Activated T-cell treated with anti-CD3 and anti-CD28 coated beads, Interleukin-2, amount 50 U/mL, for 72 hours (primary cell): ENCODE measurements at regions not wholly inside any gene's neighbourhood (a gene's known extent, or its start where the extent isn't known, plus 50 kb on each side); places are given as distances from the start of the nearest gene placed in this dataset.

Experiments used
- ATAC-seq, 2 donors: fragments of 150-1000 bp; cut with Tn5 transposase; replicated peaks in 1 of 2; 2 replicates each; pipeline ENCODE4 v1.10.0; 2021; ENCODE audit warnings: moderate library complexity in 2 of 2, mild to moderate bottlenecking in 1 of 2
- DNase-seq, 2 donors: peaks; one replicate each; pipeline ENCODE4 v3.0.0; 2021 to 2022; ENCODE audit warnings: mixed read lengths in 1 of 2
- H3K27ac Mint-ChIP-seq: one replicate; pipeline ENCODE4 v1.8.0; 2022; ENCODE audit warnings: mild to moderate bottlenecking, moderate library complexity, mixed read lengths
- H3K27me3 Mint-ChIP-seq: one replicate; pipeline ENCODE4 v1.8.0; 2022; ENCODE audit warnings: low read depth, mixed read lengths
- H3K36me3 Mint-ChIP-seq, 2 donors: one replicate each; pipeline ENCODE4 v1.8.0; 2022; ENCODE audit warnings: mixed read lengths in 2 of 2, mild to moderate bottlenecking in 1 of 2; ENCODE audit not compliant: insufficient read depth in 2 of 2
- H3K4me1 Mint-ChIP-seq: one replicate; pipeline ENCODE4 v1.8.0; 2022; ENCODE audit warnings: low read depth, mixed read lengths
- H3K4me3 Mint-ChIP-seq, 2 donors: one replicate each; pipeline ENCODE4 v1.8.0; 2022; ENCODE audit warnings: mild to moderate bottlenecking in 2 of 2, mixed read lengths in 2 of 2, moderate library complexity in 2 of 2
- H3K9me3 Mint-ChIP-seq, 2 donors: one replicate each; pipeline ENCODE4 v1.8.0; 2022; ENCODE audit warnings: mixed read lengths in 2 of 2

GRCh38 chr2:7609556-7609955 is 692.3 kb downstream of the RNF144A start:
- Mint-ChIP-seq H3K9me3 (peaks cover 0 to 4% of the 10 kb centered on the region in 2 donors), H3K36me3 (peaks cover 0 to 3% of the 10 kb centered on the region in 2 donors), H3K4me3 (peak overlapping the region; percentile 54 to 55), H3K27me3 (no peaks in the 10 kb centered on the region), H3K27ac (no peak overlapping the region), H3K4me1 (peaks cover 43% of the 10 kb centered on the region)
- no peak for ATAC-seq
- DNase-seq, result no peak

DNA sequence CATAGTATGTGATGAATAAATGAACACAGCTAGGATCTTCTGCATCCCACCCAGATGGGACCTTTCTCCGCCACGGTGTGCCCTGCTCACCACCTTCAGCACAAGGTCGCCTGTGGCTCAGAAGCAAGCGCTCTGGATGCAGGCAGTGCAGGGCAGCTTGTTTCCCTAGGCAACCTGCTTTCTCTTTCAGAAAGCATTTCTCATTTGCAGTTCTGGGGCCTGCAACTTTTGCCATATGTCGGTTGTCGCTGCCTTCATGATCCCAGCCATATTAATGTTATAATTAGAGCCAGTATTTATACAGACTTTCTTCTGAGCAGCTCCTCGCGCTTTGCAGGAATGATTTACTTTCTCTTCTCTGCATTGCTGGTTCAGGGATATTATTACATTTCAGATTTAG is 692.8 kb downstream of the RNF144A start:
- Mint-ChIP-seq H3K27me3 (no peaks in the 10 kb centered on the region), H3K4me1 (peaks cover 43% of the 10 kb centered on the region), H3K9me3 (peaks cover 0 to 4% of the 10 kb centered on the region in 2 donors), H3K36me3 (peaks cover 0 to 3% of the 10 kb centered on the region in 2 donors), H3K4me3 (peak overlapping the region; percentile 54 to 55), H3K27ac (no peak overlapping the region)
- DNase-seq, result peak in 1 of 2 donors; percentile 7
- peak in 1 of 2 donors; percentile 27 for ATAC-seq

DNA sequence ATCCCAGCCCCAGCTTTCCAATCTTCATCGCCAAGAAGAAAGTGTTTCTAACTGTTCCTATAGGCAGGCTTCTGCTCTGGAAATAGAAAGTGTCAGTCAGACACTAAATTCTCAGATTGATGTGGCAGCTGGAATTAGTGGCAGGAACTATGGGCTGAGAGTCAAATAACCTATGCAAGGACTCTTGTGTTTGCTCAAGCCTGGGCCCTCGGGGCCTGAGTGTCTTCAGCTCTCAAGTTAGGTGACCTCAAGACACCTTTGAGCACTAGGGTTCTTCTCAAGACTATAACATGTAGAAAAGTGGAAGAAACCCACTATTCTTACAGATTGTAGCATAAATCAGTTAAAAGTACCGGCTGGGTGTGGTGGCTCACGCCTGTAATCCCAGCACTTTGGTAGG is 694.5 kb downstream of the RNF144A start:
- Mint-ChIP-seq H3K4me1 (peaks cover 43% of the 10 kb centered on the region), H3K9me3 (peaks cover 0 to 4% of the 10 kb centered on the region in 2 donors), H3K27ac (no peak overlapping the region), H3K36me3 (peaks cover 0 to 3% of the 10 kb centered on the region in 2 donors), H3K27me3 (no peaks in the 10 kb centered on the region), H3K4me3 (peak overlapping the region in 1 of 2 donors; percentile 5)
- ATAC-seq, result peak in 1 of 2 donors; percentile 56
- DNase-seq, result no peak

DNA sequence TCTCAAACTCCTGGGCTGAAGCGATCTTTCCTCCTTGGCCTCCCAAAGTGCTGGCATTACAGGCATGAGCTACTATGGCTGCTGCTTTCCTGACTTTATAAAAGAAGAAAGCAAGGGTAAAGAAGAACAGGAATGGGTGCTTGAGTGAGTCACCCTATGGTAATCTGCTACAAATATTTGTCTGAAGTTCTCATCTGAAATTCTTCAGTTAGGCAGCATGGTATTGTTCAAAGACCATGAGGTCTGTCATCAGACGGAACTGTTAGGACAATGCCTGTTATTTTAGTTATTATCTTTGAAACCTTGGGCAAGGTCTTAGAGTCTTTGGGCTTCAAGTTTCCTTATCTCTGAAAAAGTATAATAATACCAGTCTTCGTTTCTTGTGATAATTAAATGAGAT is 695.8 kb downstream of the RNF144A start:
- H3K4me3 Mint-ChIP-seq, result no peak overlapping the region
- ATAC-seq (no peak), DNase-seq (no peak)
- peaks cover 0 to 2% of the 10 kb centered on the region in 2 donors for H3K9me3 Mint-ChIP-seq
- no peak overlapping the region for H3K27ac Mint-ChIP-seq
- peaks cover 33% of the 10 kb centered on the region for H3K4me1 Mint-ChIP-seq
- H3K27me3 Mint-ChIP-seq, result no peaks in the 10 kb centered on the region
- H3K36me3 Mint-ChIP-seq, result peaks cover 0 to 2% of the 10 kb centered on the region in 2 donors

- Mint-ChIP-seq H3K27me3 (no peaks in the 10 kb centered on the region), H3K9me3 (no peaks in the 10 kb centered on the region), H3K36me3 (no peaks in the 10 kb centered on the region), H3K4me1 (peaks cover 28% of the 10 kb centered on the region), H3K4me3 (no peak overlapping the region), H3K27ac (no peak overlapping the region)
- ATAC-seq, result no peak
- DNase-seq, result no peak
Observed at GRCh38 chr2:7613831-7614230, 696.6 kb downstream of the RNF144A start.

DNA sequence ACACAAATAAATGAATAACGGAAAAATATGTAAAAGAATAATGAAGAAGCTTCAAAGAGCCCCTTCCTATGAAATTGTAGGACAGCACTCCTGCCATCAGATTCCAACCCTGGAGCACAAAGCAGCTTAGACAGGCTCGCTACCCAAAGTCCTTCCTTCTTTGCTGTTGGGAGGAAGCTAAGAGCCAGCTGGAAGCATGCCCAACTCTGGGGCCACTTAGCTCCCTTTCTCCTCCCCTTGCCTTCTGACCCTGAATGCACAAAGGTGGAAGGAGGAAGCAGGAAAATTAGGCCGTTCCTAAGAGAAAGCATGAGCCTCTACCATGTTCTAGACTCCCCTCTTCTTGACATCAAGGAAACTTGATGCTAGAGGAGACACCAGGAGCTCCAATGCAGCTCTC is 700.8 kb downstream of the RNF144A start:
- Mint-ChIP-seq H3K36me3 (peaks cover 2 to 7% of the 10 kb centered on the region in 2 donors), H3K4me1 (peaks cover 30% of the 10 kb centered on the region), H3K9me3 (peaks cover 4 to 6% of the 10 kb centered on the region in 2 donors), H3K27me3 (no peaks in the 10 kb centered on the region), H3K27ac (no peak overlapping the region), H3K4me3 (no peak overlapping the region)
- no peak for ATAC-seq
- DNase-seq, result no peak

GRCh38 chr2:7619203-7619970 is 702.2 kb downstream of the RNF144A start:
- ATAC-seq (no peak), DNase-seq (no peak)
- Mint-ChIP-seq H3K36me3 (peaks cover 2 to 7% of the 10 kb centered on the region in 2 donors), H3K27ac (no peak overlapping the region), H3K4me3 (no peak overlapping the region), H3K4me1 (peaks cover 30% of the 10 kb centered on the region), H3K9me3 (peaks cover 4 to 6% of the 10 kb centered on the region in 2 donors), H3K27me3 (no peaks in the 10 kb centered on the region)

GRCh38 chr2:7620255-7620654 is 703.0 kb downstream of the RNF144A start:
- Mint-ChIP-seq H3K9me3 (peaks cover 7 to 8% of the 10 kb centered on the region in 2 donors), H3K27me3 (no peaks in the 10 kb centered on the region), H3K36me3 (peaks cover 2 to 7% of the 10 kb centered on the region in 2 donors), H3K4me1 (peaks cover 30% of the 10 kb centered on the region), H3K4me3 (no peak overlapping the region), H3K27ac (no peak overlapping the region)
- DNase-seq (no peak), ATAC-seq (peak; percentile 82 to 86)

DNA sequence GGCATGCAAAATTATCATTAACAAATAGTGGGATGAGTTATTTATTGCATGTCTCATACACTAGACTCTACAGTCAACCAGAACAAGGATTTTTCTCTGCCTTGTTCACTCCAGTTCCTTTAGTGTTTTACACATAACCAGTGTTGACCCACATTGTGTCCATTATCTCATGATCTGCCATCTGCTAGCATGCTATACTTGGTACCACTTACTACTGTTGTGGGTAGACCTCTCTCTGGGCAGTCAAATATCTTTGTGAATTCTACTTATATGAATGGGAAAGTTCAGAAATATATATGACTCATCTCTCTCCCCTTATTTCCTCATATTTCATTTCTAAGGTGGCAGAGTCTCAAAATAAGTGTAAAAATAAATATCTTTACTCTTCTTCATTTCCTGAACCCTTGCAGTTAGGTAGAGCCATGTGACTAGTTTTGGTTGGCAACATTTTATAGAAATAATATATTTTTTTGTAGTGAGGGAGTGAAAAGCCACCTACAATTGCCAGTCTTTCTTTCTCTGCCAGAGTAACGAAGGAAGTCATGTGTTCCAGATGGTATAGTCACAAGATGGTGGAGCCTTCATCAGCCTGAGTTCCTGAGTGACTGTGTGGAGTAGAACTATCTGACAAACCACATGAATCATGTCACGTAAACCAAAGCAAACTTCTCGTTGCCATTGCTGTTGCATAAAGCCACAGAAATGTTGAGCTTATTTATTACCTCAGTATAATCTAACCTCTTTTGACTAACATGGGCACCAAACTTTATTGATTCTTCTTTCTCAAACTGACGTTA is 704.0 kb downstream of the RNF144A start:
- H3K4me3 Mint-ChIP-seq, result no peak overlapping the region
- ATAC-seq (peak; percentile 36 to 39), DNase-seq (no peak)
- peaks cover 2 to 7% of the 10 kb centered on the region in 2 donors for H3K36me3 Mint-ChIP-seq
- peaks cover 7 to 8% of the 10 kb centered on the region in 2 donors for H3K9me3 Mint-ChIP-seq
- H3K27me3 Mint-ChIP-seq, result no peaks in the 10 kb centered on the region
- H3K4me1 Mint-ChIP-seq, result peaks cover 30% of the 10 kb centered on the region
- no peak overlapping the region for H3K27ac Mint-ChIP-seq

DNA sequence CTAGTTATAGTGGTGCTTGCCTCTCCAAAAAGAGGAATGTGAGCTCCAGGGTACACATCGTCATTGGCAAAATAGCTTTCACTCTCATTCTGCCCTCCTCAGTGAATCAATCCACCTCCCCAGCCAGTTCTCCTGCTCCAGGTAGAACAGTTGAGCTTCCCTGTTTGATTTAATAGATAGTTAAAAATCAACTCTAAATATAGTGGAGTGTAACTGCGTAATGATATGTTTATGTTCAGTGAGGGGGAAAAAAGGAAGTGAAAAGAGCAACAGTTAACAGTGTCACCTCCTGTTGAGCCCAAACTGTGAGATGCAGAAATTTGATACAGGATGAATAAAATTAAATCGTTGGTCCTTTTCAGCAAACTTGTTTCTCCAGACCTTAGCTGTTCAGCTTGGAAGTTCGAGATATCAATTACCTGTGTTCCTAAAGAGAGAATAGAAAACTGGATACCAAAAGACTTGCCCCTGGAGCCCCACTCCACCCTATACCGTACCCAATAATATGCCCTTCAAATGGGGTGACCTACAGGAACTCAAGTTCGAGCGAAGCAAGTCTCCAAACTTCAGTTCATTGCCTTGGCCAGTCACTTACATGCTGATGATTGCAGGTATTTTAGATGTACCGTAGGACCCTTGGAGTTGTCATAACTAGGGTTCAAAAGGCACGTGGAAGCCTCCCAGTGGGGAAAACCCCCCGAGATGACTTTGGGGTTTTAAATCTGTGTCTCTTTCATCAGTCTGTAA is 708.4 kb downstream of the RNF144A start:
- no peak overlapping the region for H3K4me3 Mint-ChIP-seq
- DNase-seq, result no peak
- no peak for ATAC-seq
- peaks cover 7 to 8% of the 10 kb centered on the region in 2 donors for H3K9me3 Mint-ChIP-seq
- no peak overlapping the region for H3K27ac Mint-ChIP-seq
- H3K4me1 Mint-ChIP-seq, result peaks cover 14% of the 10 kb centered on the region
- no peaks in the 10 kb centered on the region for H3K27me3 Mint-ChIP-seq
- peaks cover 4 to 11% of the 10 kb centered on the region in 2 donors for H3K36me3 Mint-ChIP-seq

DNA sequence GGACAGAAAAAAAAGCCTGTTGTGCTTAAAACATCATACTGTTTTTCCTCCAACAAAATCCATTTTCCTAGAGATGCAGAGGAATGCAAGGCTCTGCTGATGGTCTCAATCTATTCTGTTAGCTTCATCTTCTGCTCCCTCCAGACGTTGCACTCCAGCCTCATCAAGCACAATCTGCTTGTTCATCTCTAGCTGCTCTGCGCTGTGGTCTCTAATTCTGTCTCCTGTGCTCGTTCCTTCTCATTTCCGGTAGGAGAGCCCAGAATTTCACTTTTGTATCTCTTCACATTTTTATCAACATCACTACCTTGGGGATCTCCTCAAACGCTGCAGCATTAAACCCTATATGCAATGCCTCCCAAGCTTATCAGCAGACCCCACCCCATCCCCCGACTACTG is 708.9 kb downstream of the RNF144A start:
- Mint-ChIP-seq H3K9me3 (peaks cover 7 to 8% of the 10 kb centered on the region in 2 donors), H3K27me3 (no peaks in the 10 kb centered on the region), H3K4me1 (peaks cover 9% of the 10 kb centered on the region), H3K27ac (no peak overlapping the region), H3K36me3 (peaks cover 4 to 9% of the 10 kb centered on the region in 2 donors), H3K4me3 (no peak overlapping the region)
- ATAC-seq, result no peak
- DNase-seq, result no peak

- H3K4me1 Mint-ChIP-seq, result no peaks in the 10 kb centered on the region
- DNase-seq, result no peak
- H3K27me3 Mint-ChIP-seq, result no peaks in the 10 kb centered on the region
- no peak overlapping the region for H3K27ac Mint-ChIP-seq
- no peak for ATAC-seq
- peaks cover 6 to 9% of the 10 kb centered on the region in 2 donors for H3K9me3 Mint-ChIP-seq
- H3K36me3 Mint-ChIP-seq, result peaks cover 2 to 11% of the 10 kb centered on the region in 2 donors
- H3K4me3 Mint-ChIP-seq, result no peak overlapping the region
Observed at GRCh38 chr2:7627583-7627982, 710.4 kb downstream of the RNF144A start.

DNA sequence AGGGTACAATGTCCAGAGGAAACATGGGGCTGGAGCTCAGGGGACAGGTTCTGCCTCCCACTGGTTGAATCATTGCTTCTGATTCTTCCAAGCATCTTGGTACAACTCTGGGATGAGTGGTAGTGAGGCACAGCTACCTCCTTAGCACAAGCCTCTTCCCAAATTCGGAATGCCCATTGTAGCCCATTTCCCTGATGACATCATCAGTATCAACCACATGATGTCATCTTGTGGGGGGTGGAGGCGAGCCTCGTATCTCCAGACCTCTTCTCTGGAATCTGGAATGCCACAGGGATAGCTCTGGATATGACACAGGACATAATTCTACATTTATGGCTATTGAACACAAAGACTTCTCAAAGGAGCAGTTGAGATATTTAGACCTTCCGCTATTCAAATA is 715.2 kb downstream of the RNF144A start:
- Mint-ChIP-seq H3K4me1 (no peaks in the 10 kb centered on the region), H3K36me3 (peaks cover 4 to 11% of the 10 kb centered on the region in 2 donors), H3K27ac (no peak overlapping the region), H3K4me3 (no peak overlapping the region), H3K9me3 (peaks cover 9% of the 10 kb centered on the region in 2 donors), H3K27me3 (peaks cover 10% of the 10 kb centered on the region)
- DNase-seq, result no peak
- ATAC-seq, result no peak
